UCSD-AML1 (cell line): ENCODE measurements at regions not wholly inside any gene's neighbourhood (a gene's known extent, or its start where the extent isn't known, plus 50 kb on each side); places are given as distances from the start of the nearest gene placed in this dataset.
"Not testable (repeated sequence)": the region's sequence is repeated elsewhere in the genome, so short reads cannot be mapped to it uniquely, and the experiment has no call there.

ENCODE experiments used
- DNase-seq: peaks from one replicate; lab custom pipeline; 2025; ENCODE audit not compliant: unreplicated experiment; lab: John Stamatoyannopoulos, UW

- DNase-seq = no peak
Observed at GRCh38 chr18:37846996-37847395, 281.4 kb upstream of the CELF4 start.

- no peak for DNase-seq
Observed at GRCh38 chr18:37845498-37845897, 279.9 kb upstream of the CELF4 start.

GRCh38 chr18:37844209-37844970 is 278.8 kb upstream of the CELF4 start:
- DNase-seq = no peak

- no peak for DNase-seq
Observed at GRCh38 chr18:37838083-37838482, 272.5 kb upstream of the CELF4 start.

- DNase-seq = no peak
Observed at GRCh38 chr18:37836071-37836970, 270.7 kb upstream of the CELF4 start.

- not testable (repeated sequence) for DNase-seq
Observed at GRCh38 chr18:37832010-37832695, 266.6 kb upstream of the CELF4 start.

GRCh38 chr18:37812961-37813360 is 247.4 kb upstream of the CELF4 start:
- DNase-seq = no peak

- DNase-seq = no peak
Observed at GRCh38 chr18:37805773-37806404, 240.3 kb upstream of the CELF4 start.

GRCh38 chr18:37796823-37797349 is 231.3 kb upstream of the CELF4 start:
- no peak for DNase-seq

GRCh38 chr18:37787452-37787851 is 221.9 kb upstream of the CELF4 start:
- DNase-seq = no peak

GRCh38 chr18:37783771-37784170 is 218.2 kb upstream of the CELF4 start:
- DNase-seq = no peak

GRCh38 chr18:37779220-37779619 is 213.6 kb upstream of the CELF4 start:
- no peak for DNase-seq

GRCh38 chr18:37778417-37779165 is 213.0 kb upstream of the CELF4 start:
- DNase-seq = peak; percentile 72

GRCh38 chr18:37769826-37770225 is 204.2 kb upstream of the CELF4 start:
- no peak for DNase-seq

- no peak for DNase-seq
Observed at GRCh38 chr18:37764541-37765288, 199.1 kb upstream of the CELF4 start.

GRCh38 chr18:37762076-37762621 is 196.6 kb upstream of the CELF4 start:
- no peak for DNase-seq

GRCh38 chr18:37754141-37754540 is 188.5 kb upstream of the CELF4 start:
- DNase-seq = no peak

- DNase-seq = no peak
Observed at GRCh38 chr18:37742436-37742835, 176.8 kb upstream of the CELF4 start.

- no peak for DNase-seq
Observed at GRCh38 chr18:37741032-37741623, 175.5 kb upstream of the CELF4 start.
